Immature natural killer cell (primary cell): ENCODE measurements at regions not wholly inside any gene's neighbourhood (a gene's known extent, or its start where the extent isn't known, plus 50 kb on each side); places are given as distances from the start of the nearest gene placed in this dataset.

Experiments used
- DNase-seq, 3 donors: peaks; one replicate each; pipeline ENCODE4 v3.0.0; 2022; ENCODE audit warnings: mixed read lengths in 1 of 3
- H3K27ac Mint-ChIP-seq, 6 donors: one replicate each; pipeline ENCODE4 v1.8.0; 2020; ENCODE audit warnings: mixed read lengths in 6 of 6, mild to moderate bottlenecking in 5 of 6, inconsistent platforms in 4 of 6, moderate library complexity in 3 of 6
- H3K27me3 Mint-ChIP-seq, 3 donors: one replicate each; pipeline ENCODE4 v1.8.0; 2020 to 2021; ENCODE audit warnings: low read depth in 3 of 3, mild to moderate bottlenecking in 3 of 3, mixed read lengths in 3 of 3, moderate library complexity in 3 of 3, inconsistent platforms in 1 of 3
- H3K36me3 Mint-ChIP-seq, 3 donors: one replicate each; pipeline ENCODE4 v1.8.0; 2020; ENCODE audit warnings: mixed read lengths in 3 of 3, inconsistent platforms in 2 of 3, mild to moderate bottlenecking in 2 of 3
- H3K4me1 Mint-ChIP-seq, 2 donors: one replicate each; pipeline ENCODE4 v1.8.0; 2020; ENCODE audit warnings: inconsistent platforms in 2 of 2, mild to moderate bottlenecking in 2 of 2, mixed read lengths in 2 of 2, moderate library complexity in 1 of 2
- H3K4me3 Mint-ChIP-seq, 5 donors: one replicate each; pipeline ENCODE4 v1.8.0; 2020; ENCODE audit warnings: mild to moderate bottlenecking in 5 of 5, mixed read lengths in 5 of 5, inconsistent platforms in 3 of 5, moderate library complexity in 3 of 5
- H3K9me3 Mint-ChIP-seq, 6 donors: one replicate each; pipeline ENCODE4 v1.8.0; 2020; ENCODE audit warnings: mild to moderate bottlenecking in 6 of 6, mixed read lengths in 6 of 6, inconsistent platforms in 4 of 6, moderate library complexity in 3 of 6

DNA sequence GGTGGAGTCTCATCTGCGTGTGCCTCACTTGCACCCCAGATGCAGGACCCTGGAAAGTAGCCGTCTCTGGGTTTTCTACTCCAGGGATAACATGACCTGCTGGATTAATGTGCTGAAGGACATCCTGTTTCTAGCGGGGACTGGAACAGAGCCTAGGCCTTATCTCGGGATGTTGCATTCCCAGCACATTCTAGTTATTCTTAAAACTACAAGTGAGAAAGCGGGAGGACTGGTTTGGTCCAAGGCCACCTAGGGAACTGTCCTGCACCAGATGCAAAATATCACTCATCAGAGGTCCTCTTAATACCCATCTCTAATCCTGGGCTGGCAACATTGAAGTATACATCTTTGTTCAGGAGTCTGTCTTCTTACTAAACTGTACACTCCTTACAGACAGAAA, 179.9 kb downstream of the ZC3H11B start:
- Mint-ChIP-seq H3K36me3 (no peaks in the 10 kb centered on the region), H3K27ac (no peak overlapping the region), H3K9me3 (peaks cover 0 to 7% (median 0%) of the 10 kb centered on the region in 6 donors), H3K4me3 (no peak overlapping the region), H3K4me1 (no peaks in the 10 kb centered on the region), H3K27me3 (no peaks in the 10 kb centered on the region)
- DNase-seq = no peak

DNA sequence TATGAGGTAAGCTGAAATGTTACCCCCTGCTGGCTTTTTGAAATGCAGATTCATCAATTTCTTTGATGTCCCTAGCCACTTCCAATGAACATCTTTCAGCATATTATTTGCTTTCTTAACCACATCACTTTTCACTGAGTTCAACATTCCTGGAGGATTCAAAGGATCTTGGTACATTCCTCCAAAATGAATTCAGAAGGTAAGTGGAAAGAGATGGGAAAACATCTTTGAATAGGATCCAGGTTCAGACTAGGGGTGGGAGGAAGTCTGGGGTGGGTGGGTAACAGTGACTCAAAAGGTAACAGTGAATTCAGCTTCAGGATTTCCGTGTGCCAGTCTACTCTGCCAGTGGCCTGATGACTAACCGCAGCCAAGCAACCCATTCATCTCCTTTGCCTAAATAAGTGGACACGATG, 180.7 kb downstream of the ZC3H11B start:
- no peak for DNase-seq
- Mint-ChIP-seq H3K27ac (no peak overlapping the region), H3K9me3 (peaks cover 0 to 7% (median 0%) of the 10 kb centered on the region in 6 donors), H3K4me1 (no peaks in the 10 kb centered on the region), H3K36me3 (no peaks in the 10 kb centered on the region), H3K4me3 (no peak overlapping the region), H3K27me3 (no peaks in the 10 kb centered on the region)

DNA sequence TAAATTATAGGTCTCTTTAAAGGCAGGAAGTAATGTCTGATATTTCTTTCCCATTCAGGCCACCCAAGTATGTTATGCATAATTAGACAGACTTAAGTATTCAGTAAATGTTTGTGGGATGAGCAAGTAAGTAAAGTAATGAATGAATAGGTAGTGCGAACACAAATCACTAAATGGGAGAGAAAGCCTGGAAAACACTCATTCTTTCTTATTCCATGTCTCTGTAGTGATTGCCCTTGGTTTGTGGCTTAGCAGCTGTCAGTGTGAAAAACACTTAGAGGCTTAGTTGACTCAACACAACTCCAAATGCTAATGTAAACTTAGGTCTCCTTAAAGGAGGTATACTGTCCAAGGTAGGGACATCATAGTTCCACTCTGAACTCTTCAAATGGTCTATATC, 182.5 kb downstream of the ZC3H11B start:
- DNase-seq = no peak
- Mint-ChIP-seq H3K27ac (no peak overlapping the region), H3K4me3 (no peak overlapping the region), H3K4me1 (no peaks in the 10 kb centered on the region), H3K36me3 (no peaks in the 10 kb centered on the region), H3K9me3 (peaks cover 0 to 7% (median 0%) of the 10 kb centered on the region in 6 donors), H3K27me3 (no peaks in the 10 kb centered on the region)

DNA sequence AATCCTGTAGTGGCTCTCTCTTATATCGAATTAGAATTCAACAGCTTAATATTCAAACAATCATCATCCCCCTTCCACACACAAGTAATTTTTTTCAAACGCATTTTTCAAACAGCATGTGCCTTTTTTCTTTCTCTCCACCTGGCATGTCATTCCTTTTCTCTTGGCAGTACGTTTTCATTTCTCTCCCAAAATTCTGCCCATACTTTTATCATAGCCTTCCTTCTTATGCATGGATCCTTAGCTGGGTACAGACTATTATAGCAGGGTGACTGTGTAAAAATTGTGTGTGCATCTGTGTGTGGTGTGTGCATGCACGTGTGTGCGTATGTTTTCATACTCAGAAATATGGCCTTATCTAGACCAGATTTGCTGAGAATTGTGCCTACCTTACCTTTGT, 184.3 kb downstream of the ZC3H11B start:
- Mint-ChIP-seq H3K27me3 (no peaks in the 10 kb centered on the region), H3K4me3 (no peak overlapping the region)

DNA sequence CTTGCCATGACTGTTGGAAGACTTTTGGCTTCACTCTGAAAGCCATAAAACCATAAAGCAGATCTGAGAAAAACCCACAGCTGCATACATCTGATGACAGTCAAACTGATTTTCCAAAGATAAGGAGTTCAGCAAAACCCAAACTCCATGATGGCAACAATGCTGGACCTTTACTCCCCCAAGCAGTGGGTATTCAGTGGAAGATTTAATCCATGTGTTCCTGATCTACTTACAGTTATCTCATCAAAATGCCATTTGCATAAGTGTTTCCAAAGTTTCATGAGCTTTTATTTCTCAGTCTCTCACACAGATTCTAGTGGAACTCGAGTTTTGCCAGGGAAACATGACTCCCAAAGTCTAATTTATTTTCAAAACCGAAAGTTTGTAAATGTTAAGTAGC, 184.9 kb downstream of the ZC3H11B start:
- no peak overlapping the region for H3K4me3 Mint-ChIP-seq
- H3K36me3 Mint-ChIP-seq = no peaks in the 10 kb centered on the region
- no peaks in the 10 kb centered on the region for H3K27me3 Mint-ChIP-seq

More for the DNA sequence above, 184.3 kb downstream of the ZC3H11B start:
- H3K36me3 Mint-ChIP-seq = no peaks in the 10 kb centered on the region
- peaks cover 0 to 7% (median 0%) of the 10 kb centered on the region in 6 donors for H3K9me3 Mint-ChIP-seq
- DNase-seq = no peak
- H3K27ac Mint-ChIP-seq = no peak overlapping the region
- no peaks in the 10 kb centered on the region for H3K4me1 Mint-ChIP-seq

DNA sequence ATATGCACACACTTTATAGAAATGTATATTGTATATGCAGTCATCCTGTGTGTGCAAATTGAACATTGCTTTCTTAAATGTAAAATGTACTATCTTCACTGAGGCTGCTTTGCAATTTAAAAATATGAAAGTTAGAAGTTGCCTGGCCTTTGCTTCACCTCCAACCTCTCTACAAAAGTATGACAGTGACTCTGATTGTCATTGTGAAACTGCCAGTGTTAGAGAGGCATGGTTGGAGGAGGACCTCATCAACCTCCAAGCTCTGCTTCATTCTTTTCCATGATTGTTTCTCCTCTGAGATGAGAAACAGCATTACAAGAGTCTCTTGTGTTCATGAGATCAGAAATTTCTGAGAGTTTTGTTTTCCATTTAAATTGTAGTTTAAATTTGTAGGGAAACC, 185.5 kb downstream of the ZC3H11B start:
- no peaks in the 10 kb centered on the region for H3K4me1 Mint-ChIP-seq
- H3K9me3 Mint-ChIP-seq = peaks cover 0 to 7% (median 0%) of the 10 kb centered on the region in 6 donors
- no peak overlapping the region for H3K27ac Mint-ChIP-seq
- no peak overlapping the region for H3K4me3 Mint-ChIP-seq
- DNase-seq = no peak
- H3K27me3 Mint-ChIP-seq = no peaks in the 10 kb centered on the region
- no peaks in the 10 kb centered on the region for H3K36me3 Mint-ChIP-seq

More for the DNA sequence above, 184.9 kb downstream of the ZC3H11B start:
- H3K27ac Mint-ChIP-seq = no peak overlapping the region
- no peak for DNase-seq
- H3K9me3 Mint-ChIP-seq = peaks cover 0 to 7% (median 0%) of the 10 kb centered on the region in 6 donors
- H3K4me1 Mint-ChIP-seq = no peaks in the 10 kb centered on the region

DNA sequence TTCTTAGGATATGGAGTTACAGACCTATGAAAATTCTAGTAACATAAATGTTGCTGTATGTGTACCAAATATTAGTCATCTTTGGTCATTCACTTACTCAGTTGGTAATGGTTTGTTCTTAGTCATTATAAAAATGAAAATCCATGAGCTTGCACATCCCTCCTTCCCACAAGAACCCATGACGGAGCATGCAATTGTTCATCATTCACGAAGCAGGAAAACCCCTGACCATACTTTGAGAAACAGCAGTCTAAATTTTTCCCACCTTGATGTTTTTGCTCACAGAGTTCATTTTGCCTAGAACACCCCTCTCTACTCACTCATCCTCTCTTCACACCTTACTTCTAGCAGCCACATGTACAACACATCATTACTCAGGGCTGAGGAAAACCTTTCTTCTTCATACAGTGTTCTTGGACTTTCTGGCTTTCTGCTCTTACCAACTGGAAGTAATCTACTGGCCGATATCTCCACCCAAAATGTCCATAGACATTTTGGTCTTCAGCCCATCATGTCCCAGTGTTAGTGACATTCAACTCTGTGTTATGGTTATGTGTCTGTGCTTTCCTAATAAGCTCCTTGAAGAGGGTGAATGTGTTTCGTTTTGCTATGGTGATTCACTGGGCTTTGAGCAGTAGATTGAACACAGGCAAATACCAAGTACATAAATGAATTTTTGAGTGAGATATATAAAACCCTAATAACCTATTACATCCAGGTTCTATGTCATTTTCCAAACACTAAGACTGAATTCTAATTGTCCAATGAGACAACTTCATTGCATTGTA, 189.9 kb downstream of the ZC3H11B start:
- Mint-ChIP-seq H3K27me3 (peaks cover 0 to 2% (median 0%) of the 10 kb centered on the region in 3 donors), H3K27ac (no peak overlapping the region), H3K4me3 (no peak overlapping the region), H3K4me1 (no peaks in the 10 kb centered on the region), H3K36me3 (no peaks in the 10 kb centered on the region), H3K9me3 (peaks cover 0 to 1% (median 0%) of the 10 kb centered on the region in 6 donors)
- DNase-seq = no peak

DNA sequence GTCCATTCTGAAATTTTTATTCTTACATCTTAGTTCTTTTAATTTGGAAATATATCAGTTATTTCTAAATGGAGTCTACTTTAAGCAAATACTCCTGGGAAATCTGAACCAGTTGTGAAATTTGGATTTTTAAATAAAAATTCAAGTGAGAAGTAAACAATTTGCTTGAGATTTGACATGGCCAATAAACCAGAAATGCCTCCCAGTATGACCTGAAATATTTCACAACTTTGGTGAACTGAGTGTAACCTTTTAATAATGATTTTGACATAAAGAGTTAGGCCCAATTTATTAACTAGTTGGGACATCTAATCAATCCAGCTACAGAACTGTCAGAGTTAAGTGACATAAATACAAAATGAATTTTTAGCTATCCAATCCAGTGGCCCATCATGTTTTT, 192.0 kb downstream of the ZC3H11B start:
- Mint-ChIP-seq H3K27ac (no peak overlapping the region), H3K4me3 (no peak overlapping the region), H3K9me3 (peaks cover 0 to 1% (median 0%) of the 10 kb centered on the region in 6 donors), H3K4me1 (no peaks in the 10 kb centered on the region), H3K27me3 (peaks cover 0 to 2% (median 0%) of the 10 kb centered on the region in 3 donors), H3K36me3 (no peaks in the 10 kb centered on the region)
- no peak for DNase-seq

DNA sequence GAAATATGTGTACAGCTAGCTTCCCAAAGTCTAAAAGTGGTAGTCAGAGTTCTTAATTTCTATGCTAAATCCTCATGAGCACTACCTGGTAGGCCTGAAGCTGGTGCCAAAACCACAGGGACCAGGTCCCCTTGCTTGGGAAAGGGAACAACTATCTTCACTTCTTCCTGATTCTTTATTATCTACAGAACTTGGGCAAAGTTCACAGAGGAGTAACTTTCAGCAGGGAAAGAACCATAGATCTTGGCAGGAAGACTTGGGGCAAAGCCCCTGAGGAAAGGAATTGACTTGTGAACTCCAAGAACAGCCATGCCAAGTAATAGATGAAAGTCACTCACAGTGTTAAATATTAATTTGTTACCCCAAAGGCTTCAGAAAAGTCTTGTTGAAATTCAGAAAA, 193.0 kb downstream of the ZC3H11B start:
- H3K27ac Mint-ChIP-seq = no peak overlapping the region
- no peak overlapping the region for H3K4me3 Mint-ChIP-seq
- no peak for DNase-seq
- H3K9me3 Mint-ChIP-seq = peaks cover 0 to 1% (median 0%) of the 10 kb centered on the region in 6 donors
- H3K27me3 Mint-ChIP-seq = peaks cover 0 to 2% (median 1%) of the 10 kb centered on the region in 3 donors
- H3K36me3 Mint-ChIP-seq = no peaks in the 10 kb centered on the region
- H3K4me1 Mint-ChIP-seq = no peaks in the 10 kb centered on the region

DNA sequence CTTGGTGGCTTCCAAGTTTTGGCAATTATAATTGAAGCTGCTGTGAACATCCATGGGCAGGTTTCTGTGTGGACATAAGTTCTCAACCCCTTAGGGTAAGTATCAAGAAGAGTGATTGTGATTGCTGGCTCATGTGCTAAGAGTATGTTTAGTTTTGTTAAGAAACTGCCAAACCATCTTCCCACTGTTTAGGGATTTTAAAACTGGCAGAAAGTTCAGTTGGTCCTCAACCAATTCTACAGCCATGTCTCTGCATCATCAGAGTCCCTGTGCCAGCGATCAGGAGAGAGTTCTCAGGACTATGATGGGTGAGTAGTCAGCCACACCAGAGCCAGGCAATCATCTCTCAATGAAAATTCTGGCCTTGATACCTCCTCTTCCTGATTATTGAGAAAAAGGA, 193.8 kb downstream of the ZC3H11B start:
- peaks cover 0 to 2% (median 1%) of the 10 kb centered on the region in 3 donors for H3K27me3 Mint-ChIP-seq
- H3K9me3 Mint-ChIP-seq = peaks cover 0 to 1% (median 0%) of the 10 kb centered on the region in 6 donors
- no peaks in the 10 kb centered on the region for H3K36me3 Mint-ChIP-seq
- no peak overlapping the region for H3K27ac Mint-ChIP-seq
- DNase-seq = no peak
- H3K4me1 Mint-ChIP-seq = no peaks in the 10 kb centered on the region
- H3K4me3 Mint-ChIP-seq = no peak overlapping the region

DNA sequence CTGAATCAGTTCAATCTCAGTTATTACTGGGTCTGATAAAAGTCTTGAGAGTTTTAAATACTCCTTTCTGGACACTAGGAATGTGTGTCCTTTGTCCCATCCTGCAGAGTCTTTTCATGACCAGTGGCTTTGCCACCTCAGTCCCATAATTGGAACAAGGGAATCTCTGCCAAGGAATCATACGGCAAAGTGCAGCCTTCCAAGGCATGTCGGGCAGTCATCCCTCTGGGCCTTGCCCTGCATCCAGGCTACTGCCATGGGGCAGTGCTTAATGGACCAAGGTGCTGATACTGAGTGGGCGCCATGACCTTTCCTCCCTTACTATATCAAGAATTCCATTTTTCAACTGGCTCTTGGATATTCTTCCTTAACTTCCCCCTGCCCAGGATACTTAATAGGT, 195.3 kb downstream of the ZC3H11B start:
- Mint-ChIP-seq H3K4me3 (no peak overlapping the region), H3K27ac (no peak overlapping the region), H3K36me3 (no peaks in the 10 kb centered on the region), H3K27me3 (peaks cover 0 to 2% (median 1%) of the 10 kb centered on the region in 3 donors), H3K4me1 (no peaks in the 10 kb centered on the region), H3K9me3 (peaks cover 0 to 1% (median 0%) of the 10 kb centered on the region in 6 donors)
- DNase-seq = no peak

DNA sequence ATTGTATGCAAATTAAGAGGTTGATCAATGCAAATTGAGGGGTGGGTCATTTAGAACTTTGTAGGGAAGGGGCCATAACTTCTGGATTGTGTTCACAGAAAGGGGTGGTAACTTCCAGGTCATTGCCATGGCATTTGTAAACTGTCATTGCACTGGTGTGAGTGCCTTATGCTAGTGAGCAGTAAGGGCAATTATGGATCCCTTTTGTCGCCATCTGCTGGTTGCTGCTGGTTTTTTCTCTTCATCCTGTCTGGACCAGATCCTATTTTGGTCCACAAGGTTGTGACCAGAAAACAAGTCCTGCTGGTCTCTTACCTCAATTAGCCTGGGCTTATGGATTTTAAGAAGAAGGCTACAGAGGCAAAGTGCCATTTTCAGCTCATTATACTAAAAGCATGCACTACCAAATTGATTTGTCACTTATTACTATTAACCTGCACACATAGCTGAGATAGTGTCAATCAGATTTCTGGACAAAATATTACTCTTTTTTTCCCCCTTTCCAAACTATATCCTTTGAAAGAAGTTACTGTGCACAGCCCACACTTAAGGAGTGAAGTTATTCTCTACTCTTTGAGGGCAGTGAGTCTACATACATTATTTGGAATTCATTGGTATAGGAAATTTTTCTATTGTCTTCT, 196.2 kb downstream of the ZC3H11B start:
- H3K4me1 Mint-ChIP-seq = no peaks in the 10 kb centered on the region
- no peak overlapping the region for H3K4me3 Mint-ChIP-seq
- peak; percentile 6 to 35 (median 9) for DNase-seq
- no peaks in the 10 kb centered on the region for H3K36me3 Mint-ChIP-seq
- no peak overlapping the region for H3K27ac Mint-ChIP-seq
- peaks cover 1 to 4% (median 2%) of the 10 kb centered on the region in 3 donors for H3K27me3 Mint-ChIP-seq
- H3K9me3 Mint-ChIP-seq = no peaks in the 10 kb centered on the region

DNA sequence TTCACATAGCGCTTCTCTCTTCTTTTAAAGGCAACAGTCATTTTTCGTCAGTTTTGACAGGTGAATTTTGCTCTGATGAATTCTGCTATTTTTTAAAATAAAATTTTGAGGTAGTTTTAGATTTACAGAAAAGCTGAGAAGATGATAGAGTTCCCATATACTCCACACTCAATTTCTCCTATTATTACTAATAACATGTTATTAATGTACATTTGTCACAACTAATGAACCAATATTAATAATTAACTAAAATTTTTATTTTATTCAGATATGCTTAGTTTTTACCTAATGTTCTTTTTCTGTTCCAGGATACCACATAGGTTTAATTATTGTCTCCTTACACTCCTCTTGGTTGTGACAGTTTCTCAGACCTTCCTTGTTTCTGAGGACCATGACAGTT, 197.0 kb downstream of the ZC3H11B start:
- Mint-ChIP-seq H3K36me3 (no peaks in the 10 kb centered on the region), H3K4me1 (no peaks in the 10 kb centered on the region), H3K27ac (no peak overlapping the region), H3K27me3 (peaks cover 1 to 4% (median 2%) of the 10 kb centered on the region in 3 donors), H3K9me3 (no peaks in the 10 kb centered on the region), H3K4me3 (no peak overlapping the region)
- no peak for DNase-seq

DNA sequence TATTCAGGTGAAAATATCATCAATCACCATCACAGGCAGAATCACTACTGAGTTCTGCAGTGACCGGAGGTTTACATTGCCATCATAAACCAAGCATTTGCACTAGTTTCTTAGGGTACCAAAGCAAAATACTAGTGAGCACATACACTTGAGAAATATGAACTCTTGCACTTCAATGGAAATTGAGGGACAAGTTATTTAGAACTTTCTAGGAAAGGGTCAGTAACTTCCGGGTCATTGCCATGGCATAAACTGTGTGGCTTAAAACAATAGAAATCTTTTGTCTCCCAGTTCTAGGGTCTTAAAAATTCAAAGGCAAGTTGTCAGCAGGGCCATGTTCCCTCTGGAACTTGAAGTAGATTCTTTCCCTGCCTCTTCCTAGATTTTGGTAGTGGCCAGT, 197.5 kb downstream of the ZC3H11B start:
- H3K27ac Mint-ChIP-seq = no peak overlapping the region
- DNase-seq = no peak
- no peak overlapping the region for H3K4me3 Mint-ChIP-seq
- H3K36me3 Mint-ChIP-seq = no peaks in the 10 kb centered on the region
- no peaks in the 10 kb centered on the region for H3K9me3 Mint-ChIP-seq
- peaks cover 1 to 4% (median 2%) of the 10 kb centered on the region in 3 donors for H3K27me3 Mint-ChIP-seq
- H3K4me1 Mint-ChIP-seq = no peaks in the 10 kb centered on the region
